K562 (cell line): ENCODE measurements at regions not wholly inside any gene's neighbourhood (a gene's known extent, or its start where the extent isn't known, plus 50 kb on each side); places are given as distances from the start of the nearest gene placed in this dataset.

ENCODE experiments used
- ATAC-seq: fragments of 200-7000 bp; cut with Tn5 transposase; 3 replicates; pipeline ENCODE4 v1.9.1; 2020; ENCODE audit warnings: moderate library complexity
- BruUV-seq: library from RNA; stranded (reverse); fragments of 400-500 nt; replicated peaks from 2 replicates; lab custom pipeline; 2021; lab: Mats Ljungman, UMichigan
- CTCF ChIA-PET: fragments of 300-600 bp; formaldehyde crosslinking; extraction: SDS; loops from one replicate; lab custom pipeline; 2021; ENCODE audit warnings: low intra/inter-chr PET ratio; lab: Yijun Ruan, JAX
- POLR2A ChIA-PET: fragments of 300-600, 350-650 bp; sonication (Branson Sonifier 250); formaldehyde crosslinking; extraction: SDS; loops from one replicate; lab custom pipeline; 2021; ENCODE audit warnings: antibody characterized with exemption, inconsistent platforms; lab: Yijun Ruan, JAX
- DNase-seq, 4 experiments: peaks; one replicate each; pipeline versions ENCODE4 v3.0.0 to v3.0.0-alpha.2; 2011 to 2018; ENCODE audit warnings: low spot score in 3 of 4, mixed read lengths in 3 of 4; ENCODE audit errors: extremely low read depth in 1 of 4
- FAIRE-seq: peaks from 2 replicates; lab custom pipeline; 2011; peaks lifted over from hg19 to GRCh38; lab: Jason Lieb, UNC
- H2AFZ ChIP-seq: 2 replicates; pipeline ENCODE4 v1.6.0; 2011; ENCODE audit warnings: low read depth, low read length, control low read depth, inconsistent platforms
- H3K27ac ChIP-seq: fragments of 200-600 bp; 3 replicates; pipeline ENCODE4 v1.8.0; 2011; ENCODE audit warnings: low read depth, mild to moderate bottlenecking, control low read depth, inconsistent platforms, low read length, moderate library complexity, mixed read lengths; ENCODE audit errors: extremely low read depth
- H3K27me3 ChIP-seq, 2 experiments: fragments of 300-600 bp in 1 of 2; 2 replicates in 1 of 2; 3 replicates in 1 of 2; pipeline versions ENCODE4 v1.6.0 to v1.8.0; 2011; ENCODE audit warnings: inconsistent platforms in 2 of 2, low read length in 2 of 2, mild to moderate bottlenecking in 1 of 2, mixed read lengths in 1 of 2, moderate library complexity in 1 of 2; ENCODE audit not compliant: control insufficient read depth in 2 of 2, insufficient read depth in 2 of 2
- H3K36me3 ChIP-seq: fragments of 300-600 bp; 3 replicates; pipeline ENCODE4 v1.8.0; 2011; ENCODE audit warnings: mild to moderate bottlenecking, low read length, inconsistent platforms; ENCODE audit not compliant: control insufficient read depth, insufficient read depth
- H3K4me1 ChIP-seq, 2 experiments: fragments of 200-600 bp in 1 of 2; replicated peaks in 1 of 2; 2 replicates in 1 of 2; 3 replicates in 1 of 2; pipeline versions ENCODE4 v1.5.1 to v1.8.0; 2011; ENCODE audit warnings: inconsistent platforms in 2 of 2, low read length in 2 of 2, mild to moderate bottlenecking in 1 of 2, mixed read lengths in 1 of 2, moderate library complexity in 1 of 2; ENCODE audit not compliant: control insufficient read depth in 2 of 2, insufficient read depth in 2 of 2
- H3K4me2 ChIP-seq: 2 replicates; pipeline ENCODE4 v1.6.1; 2011; ENCODE audit warnings: low read length, control low read depth, inconsistent platforms, mixed read lengths; ENCODE audit not compliant: insufficient read depth
- H3K4me3 ChIP-seq: fragments of 200-600 bp; sonication (generic), shearing (Covaris generic); 2 replicates; pipeline ENCODE4 v1.5.1; 2016; ENCODE audit warnings: control low read depth, inconsistent platforms
- H3K79me2 ChIP-seq: fragments of 200-600 bp; 3 replicates; pipeline ENCODE4 v1.8.0; 2011; ENCODE audit warnings: low read length, inconsistent platforms; ENCODE audit not compliant: control insufficient read depth, insufficient read depth
- H3K9ac ChIP-seq, 2 experiments: 2 replicates each; pipeline versions ENCODE4 v1.6.0 to v1.6.1; 2011; ENCODE audit warnings: low read depth in 2 of 2, low read length in 2 of 2, control low read depth in 1 of 2, inconsistent platforms in 1 of 2, mild to moderate bottlenecking in 1 of 2, mixed read lengths in 1 of 2; ENCODE audit not compliant: insufficient read depth in 1 of 2
- H3K9me1 ChIP-seq: one replicate; pipeline ENCODE4 v1.6.0; 2011; ENCODE audit warnings: inconsistent platforms, mild to moderate bottlenecking, low read length, moderate library complexity; ENCODE audit not compliant: control insufficient read depth, insufficient read depth
- H3K9me3 ChIP-seq: replicated peaks from 2 replicates; pipeline ENCODE4 v1.5.1; 2011; ENCODE audit warnings: low read depth, low read length, inconsistent platforms; ENCODE audit not compliant: control insufficient read depth, insufficient read depth
- H4K20me1 ChIP-seq: replicated peaks from 2 replicates; pipeline ENCODE4 v1.6.1; 2011; ENCODE audit warnings: low read length, inconsistent platforms, mixed read lengths; ENCODE audit not compliant: control insufficient read depth, insufficient read depth
- ARID1B ChIP-seq: fragments of 450-650 bp; IDR thresholded peaks from 2 replicates; pipeline ENCODE4 v1.6.1; 2016; ENCODE audit warnings: antibody characterized with exemption, mild to moderate bottlenecking, inconsistent platforms
- BACH1 ChIP-seq: fragments of 200-800 bp; sonication (Bioruptor generic); IDR thresholded peaks from 2 replicates; pipeline ENCODE4 v1.6.1; 2016; ENCODE audit warnings: missing genetic modification characterization, missing compliant biosample characterization
- BCL6 ChIP-seq: fragments of 250-450 bp; sonication (Bioruptor Pico); IDR thresholded peaks from 2 replicates; pipeline ENCODE4 v1.4.0; 2020
- CHD2 ChIP-seq: IDR thresholded peaks from 2 replicates; pipeline ENCODE4 v1.6.1; 2011; ENCODE audit warnings: low read depth, low read length
- CREB1 ChIP-seq, 2 experiments: sonication (generic) in 1 of 2; formaldehyde crosslinking in 1 of 2; IDR thresholded peaks; 2 replicates each; pipeline versions ENCODE4 v1.6.1 to v1.8.0; 2012 to 2022; ENCODE audit warnings: inconsistent platforms in 1 of 2, mild to moderate bottlenecking in 1 of 2, missing genetic modification reagents in 1 of 2, moderate library complexity in 1 of 2
- DMBX1 ChIP-seq: fragments of 250-450 bp; sonication (Bioruptor Pico); IDR thresholded peaks from 2 replicates; pipeline ENCODE4 v1.8.0; 2022; ENCODE audit warnings: inconsistent platforms, mild to moderate bottlenecking, moderate library complexity, borderline replicate concordance
- GTF2E2 ChIP-seq: fragments of 200-800 bp; sonication (Bioruptor generic); IDR thresholded peaks from 2 replicates; pipeline ENCODE4 v1.6.1; 2016; ENCODE audit warnings: missing genetic modification characterization, missing compliant biosample characterization
- HMBOX1 ChIP-seq: sonication (generic); IDR thresholded peaks from 2 replicates; pipeline ENCODE4 v1.6.1; 2016
- MAFG ChIP-seq: fragments of 450-650 bp; conservative IDR thresholded peaks from 2 replicates; pipeline ENCODE4 v1.6.1; 2016; ENCODE audit warnings: missing genetic modification characterization, missing compliant biosample characterization
- MCM2 ChIP-seq: fragments of 450-650 bp; IDR thresholded peaks from 2 replicates; pipeline ENCODE4 v1.6.1; 2017; ENCODE audit warnings: low read depth, mild to moderate bottlenecking
- MED1 ChIP-seq: sonication (generic); formaldehyde crosslinking; IDR thresholded peaks from 2 replicates; pipeline ENCODE4 v1.8.1; 2023; ENCODE audit warnings: missing genetic modification reagents, borderline replicate concordance
- MTF1 ChIP-seq: fragments of 250-450 bp; sonication (Bioruptor Pico); IDR thresholded peaks from 2 replicates; pipeline ENCODE4 v1.9.0; 2021; ENCODE audit warnings: moderate library complexity, mild to moderate bottlenecking, inconsistent platforms, borderline replicate concordance
- OTX1 ChIP-seq: fragments of 450-650 bp; formaldehyde crosslinking; IDR thresholded peaks from 2 replicates; pipeline ENCODE4 v1.4.0; 2022; ENCODE audit warnings: mild to moderate bottlenecking
- RBM39 ChIP-seq: fragments of 200-400 bp; formaldehyde crosslinking; optimal IDR thresholded peaks from 2 replicates; pipeline ENCODE3; 2018; ENCODE audit warnings: low read depth, low read length
- SIRT6 ChIP-seq: IDR thresholded peaks from one replicate; pipeline ENCODE4 v1.6.1; 2012; ENCODE audit warnings: low read depth, mild to moderate bottlenecking, control low read depth, inconsistent platforms, low read length, moderate library complexity
- TGIF2 ChIP-seq: sonication (generic); formaldehyde crosslinking; IDR thresholded peaks from 2 replicates; pipeline ENCODE4 v1.8.1; 2022; ENCODE audit warnings: mild to moderate bottlenecking, missing genetic modification reagents, moderate library complexity
- ZNF165 ChIP-seq: fragments of 250-450 bp; sonication (Bioruptor Pico); IDR thresholded peaks from 2 replicates; pipeline ENCODE4 v1.4.0; 2020; ENCODE audit warnings: borderline replicate concordance
- ZNF696 ChIP-seq: fragments of 250-450 bp; sonication (Bioruptor Pico); conservative IDR thresholded peaks from 2 replicates; pipeline ENCODE4 v1.4.0; 2020; ENCODE audit warnings: mild to moderate bottlenecking, moderate library complexity
- WGBS: fragments of 100-300 bp; shearing (Covaris generic); methylation state at CpG from one replicate; pipeline ENCODE4 v1.1.6; 2016; ENCODE audit warnings: low coverage, mixed read lengths; ENCODE audit not compliant: insufficient coverage; ENCODE audit errors: missing lambda C conversion rate; 5-methylcytosine and 5-hydroxymethylcytosine counted together
- in situ Hi-C: fragments of 300-500 bp; cut with MboI; formaldehyde crosslinking; loops from 4 replicates; pipeline ENCODE4 v1.15.0; 2018; ENCODE audit warnings: inconsistent platforms, mixed read lengths
- intact Hi-C: fragments of 100-400 bp; cut with micrococcal nuclease; formaldehyde crosslinking; loops from 2 replicates; pipeline ENCODE4 v1.14.2; 2022

DNA sequence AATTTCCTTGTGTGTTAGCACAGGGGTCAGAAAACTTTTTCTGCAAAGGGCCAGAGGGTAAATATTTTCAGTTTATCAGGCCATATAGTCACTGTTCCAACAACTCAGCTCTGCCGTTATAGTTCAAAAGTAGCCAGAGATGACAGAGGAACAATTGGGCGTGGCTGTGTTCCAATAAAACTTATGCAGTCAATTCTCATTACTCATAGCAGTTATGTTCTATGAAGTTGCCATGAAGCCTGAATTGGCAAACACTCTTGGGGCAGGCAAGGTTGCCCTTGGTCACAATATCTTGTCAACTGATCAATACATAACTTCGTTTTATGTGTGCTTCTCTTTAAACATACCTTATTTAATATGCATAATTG lies 304.2 kb downstream of the TFAP2C start:
- ChIA-PET CTCF (no interaction called here), POLR2A (interaction anchor here (1.0 kb wide), 1 partner anchor 12 kb away, joined by 5 read pairs; no protein-coding TSS in a partner anchor)
- Histone ChIP-seq H3K36me3 (no peaks in the 10 kb centered on the region), H3K4me3 (no peak overlapping the region), H3K4me2 (no peak overlapping the region), H2AFZ (no peak overlapping the region), H3K9me3 (no peaks in the 10 kb centered on the region), H4K20me1 (no peaks in the 10 kb centered on the region), H3K79me2 (no peaks in the 10 kb centered on the region), H3K27ac (no peak overlapping the region), H3K9me1 (no peaks in the 10 kb centered on the region), H3K4me1 (no peaks in the 10 kb centered on the region), H3K27me3 (peaks cover 3 to 4% of the 10 kb centered on the region in 2 experiments; a peak in 2 of 5 replicates), H3K9ac (no peak overlapping the region)
- intact Hi-C loops (no loop called here), in situ Hi-C loops (no loop called here)
- no peak for FAIRE-seq
- no peak for TF ChIP-seq TGIF2 (CRISPR knock-in tag)
- no peak for TF ChIP-seq ARID1B
- no peak for TF ChIP-seq BCL6 (CRISPR knock-in tag)
- no peak for TF ChIP-seq SIRT6
- no peak for TF ChIP-seq GTF2E2 (tag)
- no peak for TF ChIP-seq OTX1 (CRISPR knock-in tag)
- TF ChIP-seq MAFG (tag), result no peak
- DNase-seq, result no peak
- BruUV-seq, result no TSS peak
- ATAC-seq, result no peak
- WGBS, result 0% methylated on average over 3 of the region's 3 CpGs

DNA sequence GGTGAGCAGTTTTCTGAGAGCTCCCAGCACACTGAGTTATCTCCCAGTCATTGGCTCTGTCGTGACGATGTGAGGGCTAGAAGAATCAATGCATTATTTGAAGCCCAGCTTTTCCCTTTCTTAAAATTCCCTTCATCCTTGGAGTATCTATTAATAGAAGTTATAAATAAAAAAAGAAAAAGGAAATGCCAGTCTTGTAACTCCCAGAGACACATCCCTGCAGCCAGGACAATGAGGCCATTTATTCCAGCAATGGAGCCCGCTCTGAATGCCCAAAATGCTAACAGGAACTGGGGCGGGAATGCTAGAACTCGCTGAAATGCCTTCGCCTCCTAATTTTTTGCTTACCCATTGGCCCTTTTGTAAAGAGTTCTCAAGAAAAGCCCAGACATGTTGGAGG lies 305.8 kb downstream of the TFAP2C start:
- no peak for ATAC-seq
- peaks cover 0 to 4% of the 10 kb centered on the region in 2 experiments; a peak in 1 of 5 replicates for H3K27me3 ChIP-seq
- H3K4me2 ChIP-seq, result no peak overlapping the region
- DNase-seq, result no peak
- intact Hi-C loops, result no loop called here
- no peak overlapping the region for H3K4me3 ChIP-seq
- ChIA-PET POLR2A (interaction anchor here (1.7 kb wide), 1 partner anchor 9 kb away, joined by 4 read pairs; no protein-coding TSS in a partner anchor), CTCF (no interaction called here)
- no peaks in the 10 kb centered on the region for H3K9me1 ChIP-seq
- H3K9me3 ChIP-seq, result no peaks in the 10 kb centered on the region
- H3K27ac ChIP-seq, result no peak overlapping the region
- no peaks in the 10 kb centered on the region for H3K36me3 ChIP-seq
- no TSS peak for BruUV-seq
- H3K4me1 ChIP-seq, result no peaks in the 10 kb centered on the region; a peak in 1 of 5 replicates
- no peaks in the 10 kb centered on the region for H3K79me2 ChIP-seq
- no peak overlapping the region for H3K9ac ChIP-seq
- no peak for FAIRE-seq
- 0% methylated on average over 6 of the region's 6 CpGs for WGBS
- in situ Hi-C loops, result no loop called here
- H2AFZ ChIP-seq, result no peak overlapping the region
- no peaks in the 10 kb centered on the region for H4K20me1 ChIP-seq
- TF ChIP-seq MCM2 (no peak), HMBOX1 (no peak), BACH1 (tag) (no peak), ZNF696 (no peak), RBM39 (no peak), CREB1 (IDR thresholded peaks at IDR 0.05) (no peak), CREB1 (CRISPR knock-in tag; IDR thresholded peaks at IDR 0.05) (no peak), SIRT6 (no peak), MTF1 (CRISPR knock-in tag) (no peak), CHD2 (no peak), DMBX1 (no peak), MED1 (CRISPR knock-in tag) (no peak), ZNF165 (CRISPR knock-in tag) (no peak)
